ENCODE measurements at regions not wholly inside any gene's neighbourhood (a gene's known extent, or its start where the extent isn't known, plus 50 kb on each side); places are given as distances from the start of the nearest gene placed in this dataset.

GRCh38 chr12:73308079-73308478, 1035.9 kb downstream of the TRHDE start:
- TF ChIP-seq CTCF (IDR thresholded peaks at IDR 0.05; ENCODE audit: low read depth, low read length, poor library complexity, severe bottlenecking) (no peak), EZH2phosphoT487 (IDR thresholded peaks at IDR 0.05; ENCODE audit: borderline replicate concordance, low read length) (no peak)

Data from DOHH2 (cell line).